ENCODE measurements at regions not wholly inside any gene's neighbourhood (a gene's known extent, or its start where the extent isn't known, plus 50 kb on each side); places are given as distances from the start of the nearest gene placed in this dataset.

GRCh38 chr2:4891394-4891793 lies 800.8 kb upstream of the SOX11 start:
- H3K4me3 ChIP-seq, result no peak overlapping the region
- intact Hi-C loops (cut with DNase I), result no loop called here
- H3K4me1 ChIP-seq, result no peaks in the 10 kb centered on the region
- ATAC-seq (no peak), DNase-seq (no peak)
- no peak overlapping the region for H3K27ac ChIP-seq
- TF ChIP-seq CTCF (IDR thresholded peaks at IDR 0.05), result no peak
- no peaks in the 10 kb centered on the region for H3K36me3 ChIP-seq
- H3K27me3 ChIP-seq, result no peaks in the 10 kb centered on the region
- no peaks in the 10 kb centered on the region for H3K9me3 ChIP-seq

- DNase-seq (no peak), ATAC-seq (no peak)
- H3K9me3 ChIP-seq, result no peaks in the 10 kb centered on the region
- intact Hi-C loops (cut with DNase I), result no loop called here
- no peaks in the 10 kb centered on the region for H3K27me3 ChIP-seq
- no peaks in the 10 kb centered on the region for H3K4me1 ChIP-seq
- H3K36me3 ChIP-seq, result no peaks in the 10 kb centered on the region
- no peak overlapping the region for H3K27ac ChIP-seq
- TF ChIP-seq CTCF (IDR thresholded peaks at IDR 0.05), result no peak
- no peak overlapping the region for H3K4me3 ChIP-seq
These were observed 796.8 kb upstream of the SOX11 start for GRCh38 chr2:4895371-4895770.

- ATAC-seq (no peak), DNase-seq (no peak)
- H3K36me3 ChIP-seq, result no peaks in the 10 kb centered on the region
- no peaks in the 10 kb centered on the region for H3K9me3 ChIP-seq
- H3K27ac ChIP-seq, result no peak overlapping the region
- no peak for TF ChIP-seq CTCF (IDR thresholded peaks at IDR 0.05)
- H3K27me3 ChIP-seq, result no peaks in the 10 kb centered on the region
- intact Hi-C loops (cut with DNase I), result no loop called here
- no peak overlapping the region for H3K4me3 ChIP-seq
- H3K4me1 ChIP-seq, result no peaks in the 10 kb centered on the region
These were observed 793.5 kb upstream of the SOX11 start for GRCh38 chr2:4898706-4899105.

- Histone ChIP-seq H3K27me3 (no peaks in the 10 kb centered on the region), H3K27ac (no peak overlapping the region), H3K4me1 (no peaks in the 10 kb centered on the region), H3K9me3 (no peaks in the 10 kb centered on the region), H3K36me3 (no peaks in the 10 kb centered on the region), H3K4me3 (no peak overlapping the region)
- no peak for ATAC-seq
- TF ChIP-seq CTCF (IDR thresholded peaks at IDR 0.05), result no peak
- intact Hi-C loops (cut with DNase I), result no loop called here
- no peak for DNase-seq
These were observed 791.9 kb upstream of the SOX11 start for GRCh38 chr2:4900242-4900641.

GRCh38 chr2:4900861-4901770 lies 791.1 kb upstream of the SOX11 start:
- H3K27ac ChIP-seq, result no peak overlapping the region
- H3K9me3 ChIP-seq, result no peaks in the 10 kb centered on the region
- no peaks in the 10 kb centered on the region for H3K27me3 ChIP-seq
- ATAC-seq (no peak), DNase-seq (no peak)
- intact Hi-C loops (cut with DNase I), result no loop called here
- TF ChIP-seq CTCF (IDR thresholded peaks at IDR 0.05), result no peak
- no peaks in the 10 kb centered on the region for H3K4me1 ChIP-seq
- no peak overlapping the region for H3K4me3 ChIP-seq
- no peaks in the 10 kb centered on the region for H3K36me3 ChIP-seq

Data from upper lobe of right lung (tissue), 1 donor.